ENCODE measurements at regions not wholly inside any gene's neighbourhood (a gene's known extent, or its start where the extent isn't known, plus 50 kb on each side); places are given as distances from the start of the nearest gene placed in this dataset.

- no peak for DNase-seq
- no peaks in the 10 kb centered on the region for H3K9me3 ChIP-seq (ENCODE audit: low read depth)
- no peak overlapping the region for H2AFZ ChIP-seq
- no peaks in the 10 kb centered on the region for H4K20me1 ChIP-seq (ENCODE audit: insufficient read depth)
- peaks cover 17% of the 10 kb centered on the region for H3K27me3 ChIP-seq (replicated peaks; ENCODE audit: insufficient read depth)
- H3K4me1 ChIP-seq (ENCODE audit: insufficient read depth) = no peaks in the 10 kb centered on the region
- no peak overlapping the region for H3K9ac ChIP-seq
- H3K27ac ChIP-seq = no peak overlapping the region
- H3K4me3 ChIP-seq = no peak overlapping the region
- H3F3A ChIP-seq (ENCODE audit: insufficient read depth) = no peaks in the 10 kb centered on the region
- no peaks in the 10 kb centered on the region for H3K79me2 ChIP-seq (ENCODE audit: insufficient read depth)
- in situ Hi-C loops (cut with MboI) = no loop called here
- no peaks in the 10 kb centered on the region for H3K9me2 ChIP-seq (ENCODE audit: insufficient read depth)
- H3K4me2 ChIP-seq (ENCODE audit: unreplicated experiment) = no peak overlapping the region
- WGBS, 2 experiments (ENCODE audit: low coverage in 1 of 2, low lambda C conversion rate in 2 of 2, missing lambda C conversion rate in 2 of 2) = 16 to 18% methylated on average over 3 of the region's 3 CpGs
- no peaks in the 10 kb centered on the region for H3K36me3 ChIP-seq (ENCODE audit: low read depth)
- TF ChIP-seq EZH2 (IDR thresholded peaks at IDR 0.05; ENCODE audit: insufficient read depth, poor library complexity, severe bottlenecking) (no peak), EZH2phosphoT487 (IDR thresholded peaks at IDR 0.05; ENCODE audit: insufficient read depth, low read depth) (no peak)
These were observed 290.8 kb upstream of the PLXNA2 start for GRCh38 chr1:208534979-208535378.

- Histone ChIP-seq H3K9me2 (ENCODE audit: insufficient read depth) (no peaks in the 10 kb centered on the region), H2AFZ (no peak overlapping the region), H3K4me3 (no peak overlapping the region), H3K79me2 (ENCODE audit: insufficient read depth) (no peaks in the 10 kb centered on the region), H3F3A (ENCODE audit: insufficient read depth) (no peaks in the 10 kb centered on the region), H3K9ac (no peak overlapping the region), H3K9me3 (ENCODE audit: low read depth) (no peaks in the 10 kb centered on the region), H3K27ac (no peak overlapping the region), H4K20me1 (ENCODE audit: insufficient read depth) (no peaks in the 10 kb centered on the region), H3K4me1 (ENCODE audit: insufficient read depth) (no peaks in the 10 kb centered on the region), H3K27me3 (replicated peaks; ENCODE audit: insufficient read depth) (peaks cover 17% of the 10 kb centered on the region), H3K4me2 (ENCODE audit: unreplicated experiment) (no peak overlapping the region), H3K36me3 (ENCODE audit: low read depth) (no peaks in the 10 kb centered on the region)
- in situ Hi-C loops (cut with MboI) = no loop called here
- DNase-seq = no peak
- TF ChIP-seq EZH2phosphoT487 (IDR thresholded peaks at IDR 0.05; ENCODE audit: insufficient read depth, low read depth) (no peak), EZH2 (IDR thresholded peaks at IDR 0.05; ENCODE audit: insufficient read depth, poor library complexity, severe bottlenecking) (no peak)
- 43 to 48% methylated on average over 7 of the region's 7 CpGs for WGBS, 2 experiments (ENCODE audit: low coverage in 1 of 2, low lambda C conversion rate in 2 of 2, missing lambda C conversion rate in 2 of 2)
These were observed 291.3 kb upstream of the PLXNA2 start for GRCh38 chr1:208535511-208535910.

- H3K27ac ChIP-seq = no peak overlapping the region
- H3K4me2 ChIP-seq (ENCODE audit: unreplicated experiment) = no peak overlapping the region
- no peak overlapping the region for H2AFZ ChIP-seq
- no peak overlapping the region for H3K4me3 ChIP-seq
- H3K4me1 ChIP-seq (ENCODE audit: insufficient read depth) = no peaks in the 10 kb centered on the region
- no peak for DNase-seq
- no peaks in the 10 kb centered on the region for H3K9me3 ChIP-seq (ENCODE audit: low read depth)
- no peaks in the 10 kb centered on the region for H3K79me2 ChIP-seq (ENCODE audit: insufficient read depth)
- H4K20me1 ChIP-seq (ENCODE audit: insufficient read depth) = no peaks in the 10 kb centered on the region
- in situ Hi-C loops (cut with MboI) = no loop called here
- no peak for TF ChIP-seq EZH2phosphoT487 (IDR thresholded peaks at IDR 0.05; ENCODE audit: insufficient read depth, low read depth)
- TF ChIP-seq EZH2 (IDR thresholded peaks at IDR 0.05; ENCODE audit: insufficient read depth, poor library complexity, severe bottlenecking) = no peak
- WGBS, 2 experiments (ENCODE audit: low coverage in 1 of 2, low lambda C conversion rate in 2 of 2, missing lambda C conversion rate in 2 of 2) = 72 to 76% methylated on average over 4 of the region's 4 CpGs
- no peaks in the 10 kb centered on the region for H3F3A ChIP-seq (ENCODE audit: insufficient read depth)
- no peaks in the 10 kb centered on the region for H3K36me3 ChIP-seq (ENCODE audit: low read depth)
- H3K9me2 ChIP-seq (ENCODE audit: insufficient read depth) = no peaks in the 10 kb centered on the region
- no peak overlapping the region for H3K9ac ChIP-seq
- H3K27me3 ChIP-seq (replicated peaks; ENCODE audit: insufficient read depth) = peaks cover 17% of the 10 kb centered on the region
These were observed 292.0 kb upstream of the PLXNA2 start for GRCh38 chr1:208536212-208536611.

- Histone ChIP-seq H3K79me2 (ENCODE audit: insufficient read depth) (no peaks in the 10 kb centered on the region), H3K36me3 (ENCODE audit: low read depth) (no peaks in the 10 kb centered on the region), H3K4me3 (no peak overlapping the region), H3K9me2 (ENCODE audit: insufficient read depth) (no peaks in the 10 kb centered on the region), H3K4me1 (ENCODE audit: insufficient read depth) (no peaks in the 10 kb centered on the region), H3K9me3 (ENCODE audit: low read depth) (no peaks in the 10 kb centered on the region), H3K27ac (no peak overlapping the region), H3K27me3 (replicated peaks; ENCODE audit: insufficient read depth) (peaks cover 12% of the 10 kb centered on the region), H2AFZ (no peak overlapping the region), H3F3A (ENCODE audit: insufficient read depth) (no peaks in the 10 kb centered on the region), H4K20me1 (ENCODE audit: insufficient read depth) (no peaks in the 10 kb centered on the region), H3K4me2 (ENCODE audit: unreplicated experiment) (no peak overlapping the region), H3K9ac (no peak overlapping the region)
- in situ Hi-C loops (cut with MboI) = no loop called here
- WGBS, 2 experiments (ENCODE audit: low coverage in 1 of 2, low lambda C conversion rate in 2 of 2, missing lambda C conversion rate in 2 of 2) = 26 to 31% methylated on average over 3 of the region's 3 CpGs
- no peak for DNase-seq
- TF ChIP-seq EZH2phosphoT487 (IDR thresholded peaks at IDR 0.05; ENCODE audit: insufficient read depth, low read depth) (no peak), EZH2 (IDR thresholded peaks at IDR 0.05; ENCODE audit: insufficient read depth, poor library complexity, severe bottlenecking) (no peak)
These were observed 293.0 kb upstream of the PLXNA2 start for GRCh38 chr1:208537198-208537597.

GRCh38 chr1:208538078-208538477, 293.9 kb upstream of the PLXNA2 start:
- no peak overlapping the region for H3K27ac ChIP-seq
- H3K9ac ChIP-seq = no peak overlapping the region
- 47 to 51% methylated on average over 7 of the region's 7 CpGs for WGBS, 2 experiments (ENCODE audit: low coverage in 1 of 2, low lambda C conversion rate in 2 of 2, missing lambda C conversion rate in 2 of 2)
- H3K4me3 ChIP-seq = no peak overlapping the region
- no peaks in the 10 kb centered on the region for H3K9me2 ChIP-seq (ENCODE audit: insufficient read depth)
- no peak overlapping the region for H3K4me2 ChIP-seq (ENCODE audit: unreplicated experiment)
- H3F3A ChIP-seq (ENCODE audit: insufficient read depth) = no peaks in the 10 kb centered on the region
- H2AFZ ChIP-seq = no peak overlapping the region
- H3K79me2 ChIP-seq (ENCODE audit: insufficient read depth) = no peaks in the 10 kb centered on the region
- DNase-seq = no peak
- in situ Hi-C loops (cut with MboI) = no loop called here
- no peaks in the 10 kb centered on the region for H3K9me3 ChIP-seq (ENCODE audit: low read depth)
- H3K27me3 ChIP-seq (replicated peaks; ENCODE audit: insufficient read depth) = peaks cover 11% of the 10 kb centered on the region
- no peaks in the 10 kb centered on the region for H3K4me1 ChIP-seq (ENCODE audit: insufficient read depth)
- H4K20me1 ChIP-seq (ENCODE audit: insufficient read depth) = no peaks in the 10 kb centered on the region
- H3K36me3 ChIP-seq (ENCODE audit: low read depth) = no peaks in the 10 kb centered on the region
- TF ChIP-seq EZH2phosphoT487 (IDR thresholded peaks at IDR 0.05; ENCODE audit: insufficient read depth, low read depth) = no peak
- TF ChIP-seq EZH2 (IDR thresholded peaks at IDR 0.05; ENCODE audit: insufficient read depth, poor library complexity, severe bottlenecking) = no peak
